Lung (tissue), 11 donors: ENCODE measurements at regions not wholly inside any gene's neighbourhood (a gene's known extent, or its start where the extent isn't known, plus 50 kb on each side); places are given as distances from the start of the nearest gene placed in this dataset.

Experiments
- ATAC-seq: fragments of 200-7000 bp; cut with Tn5 transposase; one replicate; pipeline ENCODE4 v1.9.1; 2020; ENCODE audit warnings: moderate number of reproducible peaks; ENCODE audit not compliant: insufficient read depth, low FRiP score
- DNase-seq, 3 donors: peaks; one replicate each; pipeline ENCODE4 v3.0.0-alpha.2; 2013 to 2017
- H3K27ac ChIP-seq, 2 donors: one replicate each; pipeline ENCODE4 v1.5.1; 2013; ENCODE audit warnings: mild to moderate bottlenecking in 2 of 2, moderate library complexity in 2 of 2, control low read depth in 1 of 2, inconsistent platforms in 1 of 2, low read depth in 1 of 2, low read length in 1 of 2
- H3K27me3 ChIP-seq, 3 donors: one replicate each; pipeline ENCODE4 v1.5.1; 2013; ENCODE audit warnings: low read length in 2 of 3; ENCODE audit not compliant: control insufficient read depth in 3 of 3, insufficient read depth in 3 of 3
- H3K36me3 ChIP-seq, 4 donors: one replicate each; pipeline ENCODE4 v1.5.1; 2013; ENCODE audit warnings: low read length in 4 of 4, mild to moderate bottlenecking in 1 of 4, moderate library complexity in 1 of 4; ENCODE audit not compliant: control insufficient read depth in 4 of 4, insufficient read depth in 4 of 4
- H3K4me1 ChIP-seq, 5 donors: one replicate each; pipeline ENCODE4 v1.5.1; 2013; ENCODE audit warnings: low read length in 5 of 5, mild to moderate bottlenecking in 2 of 5, moderate library complexity in 1 of 5; ENCODE audit not compliant: control insufficient read depth in 5 of 5, insufficient read depth in 5 of 5
- H3K4me3 ChIP-seq: one replicate; pipeline ENCODE4 v1.5.1; 2013; ENCODE audit warnings: mild to moderate bottlenecking, control low read depth, moderate library complexity
- H3K9ac ChIP-seq, 2 donors: one replicate each; pipeline ENCODE4 v1.5.1; 2013; ENCODE audit warnings: low read length in 2 of 2, control low read depth in 1 of 2; ENCODE audit not compliant: insufficient read depth in 1 of 2
- H3K9me3 ChIP-seq, 4 donors: one replicate each; pipeline ENCODE4 v1.5.1; 2013; ENCODE audit warnings: low read length in 3 of 4, mild to moderate bottlenecking in 1 of 4, moderate library complexity in 1 of 4; ENCODE audit not compliant: control insufficient read depth in 4 of 4, insufficient read depth in 3 of 4
- CTCF ChIP-seq: IDR thresholded peaks from 2 replicates; pipeline ENCODE4 v1.5.1; 2012; ENCODE audit warnings: mild to moderate bottlenecking; ENCODE audit errors: control extremely low read depth, extremely low read depth
- WGBS, 2 donors: extraction: QIAGEN DNeasy Blood & Tissue Kit; methylation state at CpG; one replicate each; pipeline ENCODE4 v1.1.7; 2013; 5-methylcytosine and 5-hydroxymethylcytosine counted together
- donor health status: control.
- donor health status: control.
- donor health status: Bipolar disorder and iron deficiency.
- donor health status: healthy.
- donor health status: DM: yes; HTN: yes; CAD: no.

GRCh38 chr2:8158711-8159110, 523.1 kb upstream of the ID2 start:
- no peak overlapping the region for H3K4me3 ChIP-seq
- H3K27ac ChIP-seq, result no peak overlapping the region
- H3K9me3 ChIP-seq, result no peaks in the 10 kb centered on the region
- no peak for TF ChIP-seq CTCF
- DNase-seq (no peak), ATAC-seq (no peak)
- no peak overlapping the region for H3K9ac ChIP-seq
- no peaks in the 10 kb centered on the region for H3K36me3 ChIP-seq
- WGBS, 2 donors, result 81 to 83% methylated on average over 6 of the region's 6 CpGs
- H3K27me3 ChIP-seq, result no peaks in the 10 kb centered on the region
- no peaks in the 10 kb centered on the region for H3K4me1 ChIP-seq

- no peak overlapping the region for H3K4me3 ChIP-seq
- no peaks in the 10 kb centered on the region for H3K27me3 ChIP-seq
- ATAC-seq (no peak), DNase-seq (no peak)
- no peaks in the 10 kb centered on the region for H3K9me3 ChIP-seq
- no peaks in the 10 kb centered on the region for H3K4me1 ChIP-seq
- no peak for TF ChIP-seq CTCF
- no peaks in the 10 kb centered on the region for H3K36me3 ChIP-seq
- 89 to 90% methylated on average over 13 of the region's 13 CpGs for WGBS, 2 donors
- no peak overlapping the region for H3K9ac ChIP-seq
- H3K27ac ChIP-seq, result no peak overlapping the region
Observed at GRCh38 chr2:8159211-8159965, 522.5 kb upstream of the ID2 start.

- no peak for DNase-seq
- Histone ChIP-seq H3K9ac (no peak overlapping the region), H3K27ac (no peak overlapping the region), H3K4me3 (no peak overlapping the region), H3K4me1 (no peaks in the 10 kb centered on the region), H3K36me3 (no peaks in the 10 kb centered on the region), H3K9me3 (no peaks in the 10 kb centered on the region), H3K27me3 (no peaks in the 10 kb centered on the region)
- ATAC-seq, result no peak
- WGBS, 2 donors, result 72 to 78% methylated on average over 4 of the region's 4 CpGs
- TF ChIP-seq CTCF, result no peak
Observed at GRCh38 chr2:8159966-8160603, 521.8 kb upstream of the ID2 start.
